ENCODE measurements at regions not wholly inside any gene's neighbourhood (a gene's known extent, or its start where the extent isn't known, plus 50 kb on each side); places are given as distances from the start of the nearest gene placed in this dataset.

DNA sequence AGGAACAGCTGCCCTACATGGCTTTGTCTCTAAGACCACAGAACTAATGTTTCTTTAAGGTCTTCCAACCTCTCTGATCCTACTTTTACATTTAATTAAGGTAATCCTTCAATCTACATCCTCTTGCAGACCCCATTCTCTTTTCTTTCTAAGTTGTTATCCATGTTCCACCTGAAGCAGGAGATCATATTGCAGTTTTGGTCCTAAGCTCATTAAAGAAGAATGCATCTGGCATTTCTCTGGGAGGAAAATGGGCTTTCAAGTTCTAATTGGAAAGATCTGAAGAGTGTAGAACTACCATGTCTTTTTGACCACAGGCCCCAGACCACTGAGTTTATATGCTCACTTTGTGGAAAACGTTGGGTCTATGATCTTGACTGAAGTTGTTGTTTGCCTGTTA is 111.2 kb downstream of the SEM1 start:
- H3K4me3 Mint-ChIP-seq = no peak overlapping the region
- no peaks in the 10 kb centered on the region for H3K9me3 Mint-ChIP-seq
- no peaks in the 10 kb centered on the region for H3K36me3 Mint-ChIP-seq
- TF ChIP-seq, protein P1, sequence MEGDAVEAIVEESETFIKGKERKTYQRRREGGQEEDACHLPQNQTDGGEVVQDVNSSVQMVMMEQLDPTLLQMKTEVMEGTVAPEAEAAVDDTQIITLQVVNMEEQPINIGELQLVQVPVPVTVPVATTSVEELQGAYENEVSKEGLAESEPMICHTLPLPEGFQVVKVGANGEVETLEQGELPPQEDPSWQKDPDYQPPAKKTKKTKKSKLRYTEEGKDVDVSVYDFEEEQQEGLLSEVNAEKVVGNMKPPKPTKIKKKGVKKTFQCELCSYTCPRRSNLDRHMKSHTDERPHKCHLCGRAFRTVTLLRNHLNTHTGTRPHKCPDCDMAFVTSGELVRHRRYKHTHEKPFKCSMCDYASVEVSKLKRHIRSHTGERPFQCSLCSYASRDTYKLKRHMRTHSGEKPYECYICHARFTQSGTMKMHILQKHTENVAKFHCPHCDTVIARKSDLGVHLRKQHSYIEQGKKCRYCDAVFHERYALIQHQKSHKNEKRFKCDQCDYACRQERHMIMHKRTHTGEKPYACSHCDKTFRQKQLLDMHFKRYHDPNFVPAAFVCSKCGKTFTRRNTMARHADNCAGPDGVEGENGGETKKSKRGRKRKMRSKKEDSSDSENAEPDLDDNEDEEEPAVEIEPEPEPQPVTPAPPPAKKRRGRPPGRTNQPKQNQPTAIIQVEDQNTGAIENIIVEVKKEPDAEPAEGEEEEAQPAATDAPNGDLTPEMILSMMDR (conservative IDR thresholded peaks at IDR 0.05) = no peak
- no peaks in the 10 kb centered on the region for H3K27me3 Mint-ChIP-seq
- peaks cover 49% of the 10 kb centered on the region for H3K4me1 Mint-ChIP-seq (ENCODE audit: unreplicated experiment)
- no peak overlapping the region for H3K27ac Mint-ChIP-seq
- DNase-seq (ENCODE audit: extremely low spot score, unreplicated experiment) = no peak

DNA sequence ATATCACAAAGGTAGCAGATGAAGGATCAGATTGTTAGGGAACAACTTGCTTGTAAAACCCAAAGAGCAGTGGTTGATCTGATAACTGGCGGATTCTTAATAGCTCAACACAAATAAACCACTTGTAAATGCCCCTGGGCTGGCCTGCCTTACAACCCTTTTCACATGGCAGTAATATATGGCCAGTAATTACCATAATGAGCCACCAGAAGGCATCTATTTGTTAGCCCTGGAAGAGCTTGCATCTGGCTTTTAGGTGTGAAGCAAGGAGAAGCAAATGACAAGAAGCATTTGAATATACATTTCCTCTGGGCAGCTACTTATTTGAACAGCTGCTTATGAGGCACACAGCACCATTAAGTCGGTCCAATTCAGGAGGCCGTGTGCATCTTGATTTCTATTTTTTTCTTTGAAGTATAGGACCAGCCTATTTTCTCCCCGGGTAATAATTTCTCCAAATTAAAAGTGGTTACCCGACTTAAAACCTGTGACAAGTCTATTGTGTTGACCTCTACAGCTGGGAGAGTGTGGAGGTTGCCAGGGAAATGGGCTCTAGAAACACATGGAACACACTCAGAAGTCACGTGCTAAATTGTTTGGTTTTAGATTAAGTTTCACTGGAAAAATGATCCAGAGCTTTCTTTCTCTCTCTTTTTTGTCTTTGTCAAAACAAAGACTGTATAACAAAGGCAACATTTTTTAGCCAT is 113.4 kb downstream of the SEM1 start:
- no peaks in the 10 kb centered on the region for H3K36me3 Mint-ChIP-seq
- H3K9me3 Mint-ChIP-seq = no peaks in the 10 kb centered on the region
- peaks cover 6% of the 10 kb centered on the region for H3K27me3 Mint-ChIP-seq
- peaks cover 61% of the 10 kb centered on the region for H3K4me1 Mint-ChIP-seq (ENCODE audit: unreplicated experiment)
- peak overlapping the region; percentile 29 for H3K4me3 Mint-ChIP-seq
- no peak for DNase-seq (ENCODE audit: extremely low spot score, unreplicated experiment)
- peak overlapping the region; percentile 30 for H3K27ac Mint-ChIP-seq
- TF ChIP-seq, protein P1 (conservative IDR thresholded peaks at IDR 0.05) = peak; percentile 35

DNA sequence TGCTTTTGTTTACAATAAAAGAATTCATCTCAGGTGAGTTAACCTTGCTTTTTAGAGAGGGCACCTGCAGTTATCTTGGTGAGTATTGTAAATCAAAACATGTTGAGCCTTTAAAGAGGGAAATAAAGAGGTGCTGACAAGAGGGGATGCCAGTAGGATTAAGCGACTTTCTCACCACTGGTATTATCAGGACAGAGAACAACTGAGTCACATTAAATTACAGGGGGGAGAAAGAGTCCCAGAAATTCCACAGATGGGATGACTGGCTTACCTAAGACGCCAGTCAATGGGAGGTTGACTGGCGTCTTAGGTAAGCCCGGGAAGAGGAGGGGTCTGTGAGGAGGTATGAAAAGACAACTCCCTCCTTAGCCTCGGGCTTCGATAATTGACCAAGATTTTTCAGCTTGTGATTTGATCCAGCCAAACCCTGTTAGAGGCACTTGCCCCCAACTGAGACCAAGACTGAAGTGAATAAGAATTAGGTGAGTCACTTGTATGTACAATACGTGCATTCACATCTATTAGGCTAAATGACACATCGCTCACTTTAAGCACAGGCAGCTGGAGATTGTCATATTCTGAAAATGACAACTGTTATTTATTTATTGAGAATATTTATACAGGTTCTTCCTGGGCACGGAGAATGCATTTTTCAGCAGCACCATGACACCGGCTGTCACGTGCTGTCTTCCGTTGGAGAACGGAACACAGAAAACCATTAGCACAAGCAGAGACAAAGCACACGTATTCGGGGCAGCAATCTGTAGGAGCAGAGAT is 117.6 kb downstream of the SEM1 start:
- Mint-ChIP-seq H3K27ac (peak overlapping the region; percentile 10), H3K4me1 (ENCODE audit: unreplicated experiment) (peaks cover 41% of the 10 kb centered on the region), H3K36me3 (no peaks in the 10 kb centered on the region), H3K27me3 (peaks cover 10% of the 10 kb centered on the region), H3K9me3 (no peaks in the 10 kb centered on the region), H3K4me3 (peak overlapping the region; percentile 71)
- no peak for DNase-seq (ENCODE audit: extremely low spot score, unreplicated experiment)
- TF ChIP-seq, protein P1 (conservative IDR thresholded peaks at IDR 0.05) = no peak

DNA sequence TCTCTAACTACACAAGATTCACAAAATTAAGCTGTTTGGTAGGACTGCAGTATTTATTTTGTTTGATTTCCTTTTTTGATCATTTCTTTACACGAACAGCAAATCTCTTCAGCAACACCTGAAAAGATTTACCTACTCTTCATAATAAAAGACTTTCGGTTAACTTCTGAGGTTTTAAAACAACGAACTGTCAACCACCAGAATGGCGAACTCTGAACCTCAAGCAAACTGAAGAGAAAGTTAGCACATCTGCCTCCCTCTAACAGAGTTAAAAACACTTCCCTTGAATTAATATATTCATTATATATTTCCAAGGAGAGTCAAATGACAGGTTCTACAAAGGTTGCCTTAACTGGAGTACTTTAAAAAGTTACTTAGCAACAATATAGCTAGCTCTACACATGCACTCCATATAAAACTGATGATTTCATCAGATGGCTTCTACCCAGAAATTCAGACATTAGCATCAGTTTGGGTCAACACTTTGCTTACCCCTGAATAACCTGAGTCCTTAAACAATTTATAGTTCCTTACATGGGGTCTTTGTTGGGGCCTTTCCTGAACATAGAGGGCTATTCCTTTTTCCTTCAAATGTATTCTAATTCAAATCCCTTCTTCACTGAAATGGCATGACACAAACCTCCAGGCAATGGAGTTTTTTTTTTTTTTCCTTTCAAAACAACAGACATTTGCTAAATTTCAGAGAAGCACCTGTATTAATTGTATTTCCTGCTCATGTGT is 118.3 kb downstream of the SEM1 start:
- Mint-ChIP-seq H3K27me3 (peaks cover 10% of the 10 kb centered on the region), H3K4me1 (ENCODE audit: unreplicated experiment) (peaks cover 33% of the 10 kb centered on the region), H3K4me3 (no peak overlapping the region), H3K36me3 (no peaks in the 10 kb centered on the region), H3K27ac (no peak overlapping the region), H3K9me3 (no peaks in the 10 kb centered on the region)
- no peak for DNase-seq (ENCODE audit: extremely low spot score, unreplicated experiment)
- TF ChIP-seq, protein P1 (conservative IDR thresholded peaks at IDR 0.05) = no peak

DNA sequence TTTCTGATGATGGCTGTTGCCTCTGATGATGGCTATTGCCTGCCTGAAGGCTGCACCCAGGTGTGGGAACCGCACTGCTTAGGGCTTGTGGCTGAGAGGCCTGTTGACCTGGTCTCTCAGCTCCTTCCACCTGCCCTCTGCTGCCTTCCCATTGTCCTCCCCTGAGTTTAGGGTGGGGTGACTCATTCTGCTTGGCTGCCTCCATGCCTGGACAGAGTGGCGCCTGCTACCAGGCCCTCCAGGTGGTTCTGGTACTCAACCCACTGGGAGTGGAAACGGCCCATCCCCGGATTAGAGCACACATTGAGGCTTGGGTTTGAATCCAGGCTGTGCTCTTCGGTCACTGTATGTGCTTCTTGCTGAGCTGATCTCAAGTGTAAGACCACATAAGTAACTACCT is 120.6 kb downstream of the SEM1 start:
- H3K27ac Mint-ChIP-seq = no peak overlapping the region
- H3K4me3 Mint-ChIP-seq = no peak overlapping the region
- TF ChIP-seq, protein P1 (conservative IDR thresholded peaks at IDR 0.05) = no peak
- no peaks in the 10 kb centered on the region for H3K36me3 Mint-ChIP-seq
- no peaks in the 10 kb centered on the region for H3K9me3 Mint-ChIP-seq
- H3K27me3 Mint-ChIP-seq = peaks cover 10% of the 10 kb centered on the region
- H3K4me1 Mint-ChIP-seq (ENCODE audit: unreplicated experiment) = peaks cover 25% of the 10 kb centered on the region
- no peak for DNase-seq (ENCODE audit: extremely low spot score, unreplicated experiment)
